ENCODE measurements at regions not wholly inside any gene's neighbourhood (a gene's known extent, or its start where the extent isn't known, plus 50 kb on each side); places are given as distances from the start of the nearest gene placed in this dataset.

DNA sequence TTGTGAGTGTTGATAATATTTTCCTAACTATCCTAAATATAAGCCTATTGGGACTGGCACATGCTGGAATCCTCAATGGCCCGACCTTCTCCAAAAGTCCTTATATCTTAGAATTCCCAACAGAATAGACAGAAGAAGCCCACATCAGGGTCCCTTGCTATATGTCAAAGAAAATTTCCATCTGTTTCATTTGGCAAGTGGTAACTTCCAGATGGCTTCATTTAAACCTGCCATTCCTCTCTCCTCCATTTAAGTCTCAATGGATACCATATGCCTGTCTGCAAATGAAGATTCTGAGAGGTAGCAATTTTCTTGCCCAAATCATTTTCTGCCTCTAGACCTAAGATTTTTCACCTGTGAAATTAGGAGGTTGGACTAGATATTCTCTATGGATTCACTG is 73.1 kb upstream of the KCNA4 start:
- DNase-seq (ENCODE audit: low read depth) = no peak

DNA sequence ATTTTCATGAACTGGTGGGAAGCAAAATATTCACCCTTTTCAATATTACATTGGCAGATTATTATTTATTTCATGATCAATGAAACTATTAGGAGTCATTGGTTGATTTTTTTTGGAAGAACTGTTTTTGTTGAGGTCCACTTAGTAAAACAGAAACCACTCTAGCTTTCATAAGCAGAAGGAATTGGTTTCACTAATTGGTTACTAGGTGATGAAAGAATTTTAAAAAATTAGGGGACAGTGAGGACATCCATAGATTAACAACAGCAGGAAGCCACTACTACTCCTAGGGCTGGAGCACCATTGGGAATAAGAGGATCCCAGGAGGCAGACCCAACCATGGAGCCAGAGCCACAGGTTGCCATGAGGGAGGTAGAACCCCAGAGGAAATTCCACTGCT is 74.4 kb upstream of the KCNA4 start:
- no peak for DNase-seq (ENCODE audit: low read depth)

DNA sequence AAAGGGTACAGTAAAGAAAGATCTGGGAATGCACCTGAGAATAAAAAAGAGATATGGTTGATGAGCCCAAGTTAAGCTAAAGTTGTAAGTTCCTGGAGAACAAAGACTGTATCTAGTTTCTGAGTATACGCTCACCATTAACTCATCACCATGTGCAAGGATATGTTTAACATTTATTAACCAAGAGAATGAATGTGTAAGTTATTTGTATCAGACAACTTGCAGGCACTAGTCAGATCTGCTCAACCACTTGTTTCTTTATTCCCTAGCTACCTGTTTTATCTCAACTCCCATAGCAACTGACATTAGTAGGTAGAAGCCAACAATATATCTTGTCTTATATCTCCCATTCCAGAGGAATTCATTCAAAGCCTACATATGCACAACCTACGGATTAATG is 74.9 kb upstream of the KCNA4 start:
- DNase-seq (ENCODE audit: low read depth) = no peak

DNA sequence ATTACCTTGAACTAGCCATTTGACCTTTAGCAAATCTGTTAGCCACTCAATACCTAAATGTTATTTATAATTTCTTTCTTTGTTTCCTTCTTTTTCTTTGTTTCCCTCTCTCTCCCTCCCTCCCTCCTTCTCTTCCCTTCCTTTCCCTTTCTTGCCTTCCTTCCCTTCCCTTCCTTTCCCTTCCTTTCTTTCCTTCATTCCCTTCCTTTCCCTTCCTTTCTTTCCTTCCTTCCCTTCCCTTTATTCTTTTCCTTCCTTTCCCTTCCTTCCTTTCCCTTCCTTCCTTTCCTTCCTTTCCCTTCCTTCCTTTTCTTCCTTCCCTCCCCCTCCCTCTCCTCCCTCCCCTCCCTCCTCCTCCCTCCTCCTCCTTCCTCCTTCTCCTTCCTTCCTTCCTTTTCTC is 75.7 kb upstream of the KCNA4 start:
- DNase-seq (ENCODE audit: low read depth) = no peak

DNA sequence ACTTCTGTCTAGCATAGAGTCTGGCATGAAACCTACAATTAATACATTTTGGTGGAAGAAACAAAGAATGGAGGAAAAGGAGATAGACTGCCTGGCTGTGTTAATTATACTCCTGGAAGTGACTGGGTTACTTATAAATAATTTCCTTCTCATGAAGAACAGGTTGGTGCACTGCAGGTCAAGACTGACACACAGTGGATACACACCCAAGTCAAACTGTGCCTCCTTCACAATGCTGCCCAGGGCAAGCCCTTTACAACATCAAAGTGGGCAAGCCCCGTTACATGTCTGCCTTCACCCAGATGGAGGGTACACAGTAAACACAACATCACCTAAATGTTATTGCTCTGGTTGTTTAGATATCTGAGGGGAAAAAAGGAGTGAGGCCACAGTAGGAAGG is 83.7 kb upstream of the KCNA4 start:
- no peak for DNase-seq (ENCODE audit: low read depth)

DNA sequence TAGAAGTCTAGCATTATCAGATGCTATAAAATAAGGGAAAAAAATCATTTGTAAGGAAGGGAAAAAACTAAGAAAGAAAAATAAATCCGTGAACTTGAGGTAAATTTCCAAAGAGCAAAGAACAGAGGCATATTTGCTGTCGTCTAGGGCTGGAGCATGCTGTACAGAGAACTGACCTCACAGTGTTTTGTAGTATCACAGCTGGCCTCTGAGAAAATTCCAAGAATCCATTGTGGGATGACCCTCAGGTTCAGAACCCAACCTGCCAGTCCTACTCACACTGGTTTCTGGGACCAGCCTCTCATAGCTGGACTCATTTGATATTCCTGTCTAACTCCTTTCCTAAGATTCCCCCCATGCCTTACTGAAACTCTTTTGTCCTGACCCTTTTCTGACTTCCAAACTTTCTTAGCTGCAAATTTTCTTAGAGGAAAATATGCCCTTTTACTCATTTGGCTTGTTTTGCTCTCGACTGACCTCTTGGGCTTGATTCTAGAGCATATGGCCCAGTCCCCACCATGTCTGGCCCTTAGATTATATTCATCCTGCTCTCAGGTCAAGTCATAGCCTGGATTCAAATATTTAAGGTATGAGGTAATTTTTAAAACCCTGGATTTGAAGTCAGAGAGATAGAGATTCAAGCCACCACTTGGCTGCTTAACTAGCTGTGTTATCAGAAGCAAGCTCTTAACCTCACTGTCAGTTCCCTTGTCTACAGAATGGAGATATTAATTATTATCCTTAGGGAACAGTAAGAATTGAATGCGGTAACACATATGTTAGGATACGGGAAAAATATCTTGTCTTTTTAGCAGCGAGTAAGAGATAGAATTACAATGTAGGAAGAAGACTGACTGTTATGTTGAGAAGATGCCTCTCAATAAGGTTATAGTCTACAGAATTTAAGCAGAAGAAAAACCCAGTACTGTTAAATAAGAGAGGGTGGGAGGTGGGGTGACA is 89.7 kb upstream of the KCNA4 start:
- DNase-seq (ENCODE audit: low read depth) = no peak

DNA sequence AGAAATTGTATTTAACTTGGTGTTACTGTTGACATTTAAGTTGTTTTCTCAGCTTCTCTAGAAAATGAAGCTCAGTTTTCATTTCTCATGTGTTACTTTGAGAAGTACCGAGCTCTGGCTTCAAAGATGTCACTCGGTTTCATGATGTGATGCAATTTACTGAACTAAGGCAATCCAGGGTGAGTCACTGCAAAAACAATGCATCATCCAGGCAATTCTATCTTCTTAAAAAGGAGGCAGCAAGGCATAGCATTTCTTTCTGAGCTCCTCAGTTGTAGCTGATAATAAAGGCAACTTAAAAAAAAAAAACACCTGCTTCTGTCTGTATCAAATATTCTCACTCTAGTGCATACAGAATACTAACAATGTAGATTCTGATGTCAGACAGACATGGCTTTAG is 91.1 kb upstream of the KCNA4 start:
- DNase-seq (ENCODE audit: low read depth) = peak; percentile 54

DNA sequence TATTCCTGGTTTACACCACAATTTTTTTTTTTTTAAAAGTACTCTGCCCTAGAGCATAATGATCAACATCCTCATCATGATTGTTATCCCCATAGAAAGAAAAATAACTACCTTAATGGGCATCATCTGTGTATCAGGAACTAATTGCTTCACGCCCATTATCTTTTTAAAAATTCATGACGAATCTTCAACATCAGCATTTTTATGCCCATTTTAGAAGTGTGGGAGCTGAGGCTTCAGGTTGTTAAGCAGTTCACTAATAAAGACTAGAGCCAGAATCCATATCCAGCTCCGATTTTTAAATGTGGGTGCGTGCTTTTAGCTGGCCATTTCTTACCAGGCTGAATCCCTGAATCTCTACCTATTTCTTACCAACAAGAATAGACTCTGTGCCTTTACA is 92.9 kb upstream of the KCNA4 start:
- no peak for DNase-seq (ENCODE audit: low read depth)

DNA sequence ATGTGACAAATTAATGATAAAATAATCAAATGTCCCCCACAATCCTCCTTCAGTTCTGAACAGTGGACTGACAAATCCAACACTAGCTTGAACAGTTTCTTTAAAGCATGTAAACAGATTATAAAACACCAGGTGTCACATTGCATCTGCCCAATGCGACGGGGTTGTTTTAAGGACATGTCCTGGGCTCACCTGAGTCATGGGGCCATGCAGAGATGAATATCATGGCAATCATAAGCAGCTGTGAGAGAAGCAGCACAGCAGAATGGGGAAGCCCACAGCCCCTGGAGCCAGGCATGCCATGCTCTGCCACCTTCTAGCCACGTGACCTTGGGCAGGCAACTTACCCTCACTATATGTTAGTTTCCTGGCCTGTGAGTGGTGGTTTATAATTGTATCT is 93.9 kb upstream of the KCNA4 start:
- DNase-seq (ENCODE audit: low read depth) = no peak

DNA sequence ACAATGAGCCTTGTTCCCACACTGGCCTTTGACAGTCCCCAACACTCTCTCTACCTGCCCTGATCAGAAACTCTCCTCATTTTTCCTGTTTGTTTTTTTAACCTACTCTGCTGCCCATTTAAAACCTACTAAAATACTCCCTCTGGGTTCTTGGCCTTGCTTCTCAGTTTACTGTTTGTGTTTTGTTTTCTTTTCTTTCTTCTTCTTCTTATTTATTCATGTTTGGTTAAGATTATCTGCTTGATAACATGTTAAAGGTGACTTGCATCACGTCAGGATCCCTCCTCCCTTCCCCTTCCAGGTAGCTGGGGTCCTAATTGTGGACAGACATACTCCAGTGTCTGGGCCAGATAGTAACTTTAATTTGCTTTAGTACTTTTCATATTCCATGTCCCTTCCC is 95.0 kb upstream of the KCNA4 start:
- no peak for DNase-seq (ENCODE audit: low read depth)

DNA sequence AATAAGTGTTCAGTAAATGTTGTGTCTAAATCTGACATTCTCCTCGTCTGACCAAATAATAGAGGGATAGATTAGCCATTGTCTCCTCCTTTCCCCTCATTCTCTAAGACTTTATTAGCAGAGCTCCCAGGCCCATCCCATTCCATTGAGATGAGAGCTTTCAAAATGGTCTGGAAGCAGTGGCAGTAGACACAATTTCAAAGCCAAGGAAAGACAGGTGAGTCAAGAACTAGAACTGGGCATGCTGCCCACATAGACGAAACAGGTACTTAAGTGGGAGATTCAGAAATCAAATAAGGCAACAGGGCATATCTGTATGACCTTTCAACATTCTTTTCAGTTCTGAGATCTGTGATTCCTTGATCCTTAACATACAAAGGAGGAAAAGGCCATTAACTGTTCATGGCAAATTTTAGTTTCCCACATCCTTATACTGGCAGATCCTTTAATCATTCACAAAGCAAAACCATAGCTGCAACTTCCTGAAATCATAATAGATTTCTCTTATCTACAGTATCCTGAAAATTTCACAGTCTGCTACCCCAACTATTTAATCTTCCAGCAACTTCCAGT is 96.6 kb upstream of the KCNA4 start:
- no peak for DNase-seq (ENCODE audit: low read depth)

DNA sequence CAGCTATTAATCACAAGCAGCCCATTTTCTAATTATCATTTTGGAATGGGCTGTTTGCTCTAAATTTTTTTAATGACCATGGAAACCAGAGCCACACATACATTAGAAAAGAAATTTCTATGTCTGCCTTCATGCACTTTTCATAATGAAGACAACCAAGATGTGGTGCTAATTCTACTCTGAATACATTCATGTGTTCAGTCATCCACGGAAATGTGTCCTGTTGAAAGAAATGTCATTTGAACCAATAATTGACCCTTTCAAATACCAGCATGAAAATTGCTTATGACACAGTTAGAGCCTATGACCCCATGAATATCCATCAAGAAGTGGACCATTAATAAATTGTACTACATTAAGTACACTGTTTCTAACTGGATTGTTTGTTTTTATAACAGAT is 99.7 kb upstream of the KCNA4 start:
- no peak for DNase-seq (ENCODE audit: low read depth)

DNA sequence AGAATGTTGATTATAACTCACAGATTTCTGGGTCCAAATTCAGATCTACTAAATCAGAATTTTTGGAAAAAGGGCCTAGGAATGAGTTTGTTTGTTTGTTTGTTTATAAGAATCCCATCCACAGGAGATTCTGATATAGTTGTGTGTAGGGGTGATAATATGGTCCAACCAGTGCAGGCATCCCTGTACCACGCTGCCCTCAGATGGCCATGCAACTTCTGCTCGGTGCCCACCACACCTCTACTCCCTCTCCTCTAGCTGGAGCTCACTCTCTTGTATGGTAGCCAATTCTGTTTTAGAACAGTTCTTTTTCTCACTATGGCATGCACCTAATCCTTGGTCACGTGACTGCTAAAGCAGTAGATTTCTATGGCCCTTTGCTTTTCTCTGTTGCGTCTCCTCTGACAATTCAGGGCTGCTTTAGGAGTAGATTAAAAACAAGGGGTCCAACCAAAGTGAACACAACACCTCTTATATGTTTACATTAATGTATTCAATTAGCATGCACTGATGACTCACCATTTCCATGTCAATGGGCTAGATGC is 103.3 kb upstream of the KCNA4 start:
- no peak for DNase-seq (ENCODE audit: low read depth)

DNA sequence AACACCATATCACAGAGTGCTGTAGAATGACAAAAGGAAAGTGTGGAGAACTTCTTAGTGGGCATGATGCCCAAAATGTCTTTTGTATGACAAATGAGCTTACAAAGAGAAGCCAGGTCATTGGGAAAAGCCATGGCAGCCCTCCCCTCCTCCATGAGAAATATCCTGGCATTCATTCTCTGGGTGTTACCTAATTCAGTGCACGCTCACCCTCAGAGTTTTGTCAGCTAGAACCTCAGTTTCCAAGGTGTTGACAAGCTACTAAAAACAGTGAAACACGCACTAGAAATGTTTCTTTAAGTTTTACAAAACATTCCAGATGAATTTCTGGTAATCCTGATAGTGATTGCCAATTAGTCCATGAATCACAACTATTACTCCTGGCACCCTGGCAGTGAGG is 105.4 kb upstream of the FSHB start:
- no peak for DNase-seq (ENCODE audit: low read depth)

DNA sequence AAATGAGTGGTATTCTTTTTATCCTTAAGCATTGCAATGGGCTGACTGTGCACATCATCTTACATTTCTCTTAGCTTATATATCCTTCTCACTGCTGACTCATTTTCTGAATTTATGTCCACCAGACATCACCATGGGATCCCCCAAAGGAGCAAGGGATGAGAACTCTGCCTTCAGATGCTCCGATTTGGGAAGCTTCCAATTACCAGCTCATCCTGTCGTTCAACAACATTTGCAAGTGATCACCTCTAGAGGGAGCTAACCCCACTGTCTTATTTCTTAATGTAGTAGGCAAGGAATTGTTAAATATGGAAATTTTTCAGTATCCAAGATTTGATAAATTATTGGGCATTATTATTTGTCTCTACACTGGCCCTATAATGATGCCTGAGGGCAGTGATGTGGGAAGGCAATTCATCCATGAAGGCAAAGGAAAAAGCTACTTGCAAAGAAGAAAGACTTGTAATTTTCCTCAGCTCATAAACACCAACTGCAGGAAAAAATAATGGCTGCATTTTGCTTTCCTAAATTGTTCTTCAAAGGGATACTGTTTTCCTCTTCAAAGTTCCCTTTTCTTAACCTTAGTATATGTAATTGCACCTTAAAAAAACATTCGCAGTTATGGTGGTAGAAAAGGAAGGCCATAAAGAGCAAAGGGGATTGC is 102.4 kb upstream of the FSHB start:
- no peak for DNase-seq (ENCODE audit: low read depth)

DNA sequence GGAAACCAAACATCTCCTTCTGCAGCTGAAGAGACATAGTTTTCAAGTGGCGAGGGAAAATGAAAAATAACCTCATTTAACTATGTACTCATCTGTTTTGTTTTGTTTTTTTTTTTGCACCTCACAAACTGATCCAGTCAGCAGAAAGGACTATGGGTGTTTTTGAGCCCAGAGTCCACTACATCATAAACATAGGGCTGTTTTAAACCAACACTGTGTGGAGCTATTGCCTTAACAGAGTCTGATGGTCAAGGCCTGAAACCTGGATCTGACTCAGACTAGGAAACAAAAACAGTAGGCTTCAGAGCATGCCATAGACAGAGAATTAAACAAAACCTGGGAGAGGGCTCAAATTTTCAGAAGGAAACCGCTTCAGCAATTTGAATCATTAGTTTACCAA is 99.3 kb upstream of the FSHB start:
- DNase-seq (ENCODE audit: low read depth) = no peak

DNA sequence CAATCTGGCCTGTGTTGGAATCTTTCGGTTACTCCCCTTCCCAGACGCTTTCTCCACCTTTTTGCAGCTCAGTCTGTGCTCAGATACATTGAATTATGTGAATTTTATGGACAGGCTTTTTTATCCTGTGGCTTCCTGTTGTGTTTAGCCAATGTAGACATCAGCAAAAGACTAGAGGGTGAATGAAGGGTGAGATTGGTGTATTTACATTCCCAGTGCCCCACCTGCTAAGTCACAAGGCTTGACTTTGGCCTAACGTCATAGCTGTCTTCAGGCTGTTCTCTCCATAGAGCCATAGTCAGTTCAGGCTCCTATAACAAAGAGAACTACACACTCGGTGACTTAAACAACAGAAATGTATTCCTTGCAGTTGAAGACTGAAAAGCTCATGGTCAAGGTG is 97.5 kb upstream of the FSHB start:
- no peak for DNase-seq (ENCODE audit: low read depth)

DNA sequence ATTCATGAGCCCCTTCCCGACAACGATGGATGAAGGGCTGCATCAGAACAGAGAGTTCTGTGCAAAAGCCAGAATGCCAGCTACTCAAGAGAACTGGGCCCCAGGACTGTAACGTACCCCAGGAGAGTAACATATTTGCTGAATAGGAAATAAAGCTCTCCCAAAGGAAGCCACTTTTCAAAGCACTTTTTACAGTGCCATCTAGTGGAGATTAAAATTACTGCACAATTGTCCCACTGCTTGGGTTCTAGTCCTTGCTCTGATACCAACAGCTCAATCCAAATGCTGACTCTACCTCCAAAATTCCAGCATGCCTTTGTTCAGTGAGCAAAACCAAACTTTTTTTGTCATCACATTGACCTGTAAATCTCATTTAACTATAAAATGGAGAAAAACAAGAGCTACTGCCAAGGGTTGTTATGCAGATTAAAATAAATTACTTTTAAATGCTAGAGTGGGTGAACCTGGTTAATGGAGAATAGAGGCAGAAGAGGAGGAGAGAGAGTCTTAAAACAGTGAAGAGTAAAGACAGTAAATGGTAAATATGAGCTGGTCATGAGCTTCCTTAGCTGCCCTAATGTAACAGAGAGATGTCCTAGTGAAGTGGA is 87.6 kb upstream of the FSHB start:
- DNase-seq (ENCODE audit: low read depth) = no peak

DNA sequence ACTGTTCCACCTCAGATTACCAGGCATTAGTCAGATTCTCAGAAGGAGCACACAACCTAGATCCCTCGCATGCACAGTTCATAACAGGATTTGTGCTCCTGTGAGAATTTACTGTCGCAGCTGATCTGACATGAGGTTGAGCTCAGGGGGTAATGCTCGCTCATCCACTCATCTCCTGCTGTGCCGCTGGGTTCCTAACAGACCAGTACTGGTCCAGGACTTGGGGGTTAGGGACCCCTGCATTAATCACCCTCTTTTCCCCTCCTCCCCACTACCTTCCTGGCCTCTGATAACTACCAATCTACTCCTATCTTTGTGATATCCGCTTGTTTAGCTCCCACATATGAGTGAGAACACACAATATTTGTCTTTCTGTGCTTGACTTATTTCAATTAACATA is 83.5 kb upstream of the FSHB start:
- no peak for DNase-seq (ENCODE audit: low read depth)

DNA sequence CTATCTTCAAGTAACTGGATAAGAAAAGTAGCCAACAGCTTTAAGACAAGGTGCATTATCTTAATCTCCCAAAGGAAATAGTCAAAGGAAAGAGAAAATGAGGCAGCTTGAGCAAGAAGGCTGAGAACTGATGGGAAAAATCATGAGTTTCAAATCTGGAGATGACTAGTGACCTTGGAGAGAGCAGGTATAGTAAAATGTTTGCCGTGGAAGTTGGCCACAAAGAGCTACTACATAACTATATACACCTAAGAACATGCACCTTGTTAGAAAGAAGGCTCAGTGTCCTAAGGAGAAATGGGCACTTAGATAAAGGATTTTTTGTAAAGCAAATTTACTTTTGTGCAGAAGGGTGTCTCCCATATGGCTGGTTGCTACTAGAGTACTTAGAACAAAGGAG is 80.8 kb upstream of the FSHB start:
- DNase-seq (ENCODE audit: low read depth) = no peak

DNA sequence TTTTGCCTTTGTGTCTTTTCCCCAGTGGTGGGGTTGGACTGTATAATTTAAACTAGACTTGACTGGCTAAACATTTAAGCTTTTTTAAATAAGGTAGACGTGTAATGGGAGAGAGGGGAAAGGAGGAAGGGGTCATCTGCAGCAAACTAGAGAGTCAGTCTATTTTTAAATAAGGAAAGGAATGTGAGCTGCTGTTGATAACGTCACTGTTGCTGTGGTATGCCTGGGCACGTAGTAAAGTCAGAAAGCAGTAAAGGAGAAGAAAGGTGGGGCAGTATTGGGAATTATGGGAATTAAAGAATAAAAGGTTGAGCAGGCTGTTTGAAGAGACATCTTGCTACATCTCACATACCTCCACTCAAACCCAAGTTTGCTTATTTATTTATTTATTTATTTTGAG is 80.4 kb upstream of the FSHB start:
- DNase-seq (ENCODE audit: low read depth) = no peak

DNA sequence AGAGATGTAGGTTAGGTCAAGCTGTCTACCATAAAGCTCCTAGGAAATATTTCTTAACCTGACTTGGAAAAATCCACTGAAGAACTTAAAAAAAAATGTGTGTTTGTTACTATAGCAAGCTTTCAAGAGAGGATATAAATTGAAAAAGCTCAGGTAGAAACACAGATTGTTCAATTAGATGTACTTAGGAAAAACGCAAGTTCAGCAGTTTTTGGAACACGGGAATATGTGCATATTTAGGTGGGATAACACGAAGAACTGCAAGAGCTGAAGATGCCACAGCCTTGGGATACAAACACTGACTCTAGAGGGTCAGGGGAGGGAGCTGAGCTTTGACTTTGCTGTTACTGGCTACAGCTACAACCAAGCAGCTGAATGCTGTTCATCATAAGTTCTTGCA is 77.8 kb upstream of the FSHB start:
- no peak for DNase-seq (ENCODE audit: low read depth)

DNA sequence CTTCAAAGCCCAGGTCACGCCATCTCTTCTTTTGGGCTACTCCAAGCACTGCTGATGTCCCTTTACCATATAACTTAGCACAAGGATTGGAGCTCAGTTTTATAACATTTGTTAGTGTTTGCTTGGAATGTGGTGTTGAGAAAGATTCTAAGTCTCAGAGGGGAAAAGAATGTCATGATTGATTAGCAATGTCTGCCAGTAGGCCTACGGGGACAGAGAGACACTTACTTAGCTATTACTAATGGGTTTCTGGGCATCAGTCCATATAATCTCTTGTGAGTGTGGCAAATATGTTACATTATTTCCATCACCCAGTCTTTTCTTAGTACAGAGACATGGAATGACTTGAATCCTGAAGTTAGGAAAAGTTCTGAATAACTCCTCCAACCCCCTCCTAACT is 75.4 kb upstream of the FSHB start:
- no peak for DNase-seq (ENCODE audit: low read depth)
